ENCODE measurements at regions not wholly inside any gene's neighbourhood (a gene's known extent, or its start where the extent isn't known, plus 50 kb on each side); places are given as distances from the start of the nearest gene placed in this dataset.
"Not testable (repeated sequence)": the region's sequence is repeated elsewhere in the genome, so short reads cannot be mapped to it uniquely, and the experiment has no call there.

DNA sequence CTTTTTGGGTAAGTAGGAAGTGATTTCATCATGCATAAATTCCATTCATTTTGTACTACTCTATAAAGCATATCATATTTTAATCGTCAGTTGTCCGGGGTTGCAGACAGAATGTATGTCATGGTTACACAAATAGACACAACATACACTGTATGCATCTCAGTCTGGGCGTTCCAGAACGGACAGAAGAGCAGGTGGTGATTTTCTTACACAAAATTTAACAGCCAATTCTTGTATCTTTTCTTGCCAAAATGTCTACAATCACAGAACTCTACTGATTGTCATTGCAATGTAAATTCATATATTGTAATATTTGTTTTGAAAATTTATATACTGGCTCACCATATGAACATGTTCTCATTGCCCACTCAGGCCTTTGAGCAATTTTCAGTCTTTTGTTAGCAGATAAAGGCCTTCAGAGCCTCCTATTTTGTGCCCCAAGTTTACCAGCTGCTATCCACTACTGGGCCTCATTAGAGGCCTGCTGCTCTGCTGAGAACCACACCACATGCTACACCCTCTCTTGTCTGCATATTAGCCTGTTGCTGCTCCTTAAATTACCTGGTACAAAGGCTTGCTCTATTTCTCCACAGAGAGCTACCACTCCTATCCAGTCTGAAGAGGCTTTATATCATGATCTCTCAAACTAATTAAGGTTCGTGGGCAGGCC lies 61.5 kb downstream of the PRDM13 start:
- DNase-seq (ENCODE audit: insufficient read length, low spot score) (no peak), FAIRE-seq (no peak)

DNA sequence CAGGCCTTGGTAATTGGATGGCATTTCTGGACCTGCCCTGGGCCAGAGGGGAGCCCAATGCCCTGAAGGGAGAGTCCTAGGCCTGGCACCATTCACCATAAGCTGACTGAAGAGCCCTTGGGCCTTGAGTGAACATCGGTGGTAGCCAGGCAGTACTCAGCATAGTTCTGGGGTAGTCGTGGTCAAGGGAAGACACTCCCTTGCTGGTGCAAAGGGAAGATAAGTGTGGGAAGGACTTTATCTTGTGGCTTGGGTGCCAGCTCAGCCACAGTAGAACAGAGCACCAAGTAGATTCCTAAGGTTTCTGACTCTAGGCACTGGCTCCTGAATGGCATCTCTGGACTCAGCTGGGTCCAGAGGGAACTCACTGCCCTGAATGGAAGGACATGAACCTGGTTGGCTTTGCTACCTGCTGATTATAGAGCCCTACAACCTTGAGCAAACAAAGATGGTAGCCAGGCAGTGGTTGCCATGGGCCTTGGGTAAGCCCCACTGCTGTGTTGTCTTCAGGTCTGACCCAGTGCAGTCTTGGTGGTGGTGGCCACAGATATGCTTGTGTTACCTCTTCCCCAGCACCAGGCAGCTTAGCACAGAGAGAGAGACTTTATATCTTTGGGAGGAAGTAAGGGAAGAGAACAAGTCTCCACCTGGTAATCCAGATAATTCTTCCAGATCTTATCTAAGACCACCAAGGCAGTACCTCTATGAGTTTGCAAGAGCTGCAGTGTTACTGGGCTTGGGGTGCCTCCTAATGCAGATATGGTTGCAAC lies 83.5 kb downstream of the PRDM13 start:
- FAIRE-seq, result no peak
- no peak for DNase-seq (ENCODE audit: insufficient read length, low spot score)
- TF ChIP-seq, protein P1, sequence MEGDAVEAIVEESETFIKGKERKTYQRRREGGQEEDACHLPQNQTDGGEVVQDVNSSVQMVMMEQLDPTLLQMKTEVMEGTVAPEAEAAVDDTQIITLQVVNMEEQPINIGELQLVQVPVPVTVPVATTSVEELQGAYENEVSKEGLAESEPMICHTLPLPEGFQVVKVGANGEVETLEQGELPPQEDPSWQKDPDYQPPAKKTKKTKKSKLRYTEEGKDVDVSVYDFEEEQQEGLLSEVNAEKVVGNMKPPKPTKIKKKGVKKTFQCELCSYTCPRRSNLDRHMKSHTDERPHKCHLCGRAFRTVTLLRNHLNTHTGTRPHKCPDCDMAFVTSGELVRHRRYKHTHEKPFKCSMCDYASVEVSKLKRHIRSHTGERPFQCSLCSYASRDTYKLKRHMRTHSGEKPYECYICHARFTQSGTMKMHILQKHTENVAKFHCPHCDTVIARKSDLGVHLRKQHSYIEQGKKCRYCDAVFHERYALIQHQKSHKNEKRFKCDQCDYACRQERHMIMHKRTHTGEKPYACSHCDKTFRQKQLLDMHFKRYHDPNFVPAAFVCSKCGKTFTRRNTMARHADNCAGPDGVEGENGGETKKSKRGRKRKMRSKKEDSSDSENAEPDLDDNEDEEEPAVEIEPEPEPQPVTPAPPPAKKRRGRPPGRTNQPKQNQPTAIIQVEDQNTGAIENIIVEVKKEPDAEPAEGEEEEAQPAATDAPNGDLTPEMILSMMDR (IDR thresholded peaks at IDR 0.05; ENCODE audit: insufficient read depth, missing control alignments), result no peak

More for the DNA sequence above, 61.5 kb downstream of the PRDM13 start:
- TF ChIP-seq, protein P1 (IDR thresholded peaks at IDR 0.05; ENCODE audit: insufficient read depth, missing control alignments), result no peak

DNA sequence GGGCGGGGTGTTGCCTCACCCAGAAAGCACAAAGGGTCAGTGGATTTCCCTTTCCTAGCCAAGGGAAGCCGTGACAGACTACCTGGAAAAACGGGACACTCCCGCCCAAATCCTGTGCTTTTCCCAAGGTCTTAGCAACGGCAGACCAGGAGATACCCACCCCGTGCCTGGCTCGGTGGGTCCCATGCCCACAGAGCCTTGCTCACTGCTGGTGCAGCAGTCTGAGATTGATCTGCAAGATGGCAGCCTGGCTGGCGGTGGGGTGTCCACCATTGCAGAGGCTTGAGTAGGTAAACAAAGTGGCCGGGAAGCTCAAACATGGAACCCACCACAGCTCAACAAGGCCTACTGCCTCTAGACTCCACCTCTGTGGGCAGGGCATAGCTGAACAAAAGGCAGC lies 95.7 kb downstream of the PRDM13 start:
- FAIRE-seq; DNase-seq (ENCODE audit: insufficient read length, low spot score): not testable (repeated sequence)

DNA sequence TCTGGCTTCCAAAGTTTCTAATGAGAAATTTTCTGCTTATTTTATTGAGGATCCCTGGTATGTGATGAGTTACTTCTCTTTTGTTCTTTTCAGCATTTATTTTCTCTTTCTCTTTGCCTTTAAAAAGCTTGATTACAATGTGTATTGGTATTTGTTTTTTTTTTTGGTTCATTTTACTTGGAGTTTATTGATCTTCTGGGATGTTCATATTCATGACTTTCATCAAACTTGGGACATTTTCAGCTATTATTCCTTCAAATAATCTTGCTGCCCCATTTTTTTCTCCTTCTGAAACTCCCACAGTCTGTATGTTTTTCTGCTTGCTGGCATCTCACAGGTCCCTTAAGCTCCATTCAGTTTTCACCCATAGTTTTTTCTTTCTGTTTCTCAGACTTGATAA lies 102.4 kb downstream of the PRDM13 start:
- DNase-seq (ENCODE audit: insufficient read length, low spot score), result no peak
- FAIRE-seq, result no peak
- TF ChIP-seq, protein P1 (IDR thresholded peaks at IDR 0.05; ENCODE audit: insufficient read depth, missing control alignments), result no peak

DNA sequence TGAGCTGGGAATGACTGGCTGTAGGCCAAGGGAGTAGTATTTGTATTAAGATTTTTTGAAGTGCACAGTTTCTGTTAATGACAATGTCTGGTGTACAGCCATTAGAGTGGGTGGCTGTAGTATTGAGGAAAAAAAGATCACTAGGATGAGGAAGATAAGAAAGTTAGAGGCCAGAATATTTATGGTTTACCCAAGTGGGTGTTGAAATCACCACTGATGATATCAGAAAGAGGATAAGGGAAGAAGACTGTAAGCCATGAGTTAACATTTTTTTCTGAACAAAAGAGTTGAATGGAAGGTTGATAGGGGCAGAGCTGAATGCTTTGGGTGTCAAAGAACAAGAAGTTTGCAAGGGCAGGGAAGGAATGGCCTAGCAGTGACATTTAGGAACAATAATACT lies 104.7 kb downstream of the PRDM13 start:
- no peak for FAIRE-seq
- no peak for DNase-seq (ENCODE audit: insufficient read length, low spot score)
- TF ChIP-seq, protein P1 (IDR thresholded peaks at IDR 0.05; ENCODE audit: insufficient read depth, missing control alignments), result no peak

DNA sequence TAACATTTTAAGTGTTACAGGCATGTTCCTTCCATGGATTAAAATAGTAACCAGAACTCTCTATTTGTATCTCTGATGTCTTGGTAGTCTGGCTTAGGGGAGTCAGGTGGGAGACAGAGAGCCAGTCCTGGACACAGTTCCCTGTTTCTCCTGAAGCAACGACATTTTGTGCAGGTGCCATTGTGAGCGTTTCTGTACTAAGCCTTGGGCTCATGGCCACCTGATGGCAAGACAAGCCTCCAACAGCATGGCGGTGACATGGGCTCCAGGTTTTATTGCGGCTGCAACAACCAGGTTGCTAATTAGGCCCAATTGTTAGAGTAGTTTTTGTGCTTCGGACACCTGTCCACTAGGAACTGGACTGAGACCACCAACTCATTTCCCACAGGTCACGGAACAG lies 105.3 kb downstream of the PRDM13 start:
- DNase-seq (ENCODE audit: insufficient read length, low spot score) (no peak), FAIRE-seq (no peak)
- TF ChIP-seq, protein P1 (IDR thresholded peaks at IDR 0.05; ENCODE audit: insufficient read depth, missing control alignments), result no peak

DNA sequence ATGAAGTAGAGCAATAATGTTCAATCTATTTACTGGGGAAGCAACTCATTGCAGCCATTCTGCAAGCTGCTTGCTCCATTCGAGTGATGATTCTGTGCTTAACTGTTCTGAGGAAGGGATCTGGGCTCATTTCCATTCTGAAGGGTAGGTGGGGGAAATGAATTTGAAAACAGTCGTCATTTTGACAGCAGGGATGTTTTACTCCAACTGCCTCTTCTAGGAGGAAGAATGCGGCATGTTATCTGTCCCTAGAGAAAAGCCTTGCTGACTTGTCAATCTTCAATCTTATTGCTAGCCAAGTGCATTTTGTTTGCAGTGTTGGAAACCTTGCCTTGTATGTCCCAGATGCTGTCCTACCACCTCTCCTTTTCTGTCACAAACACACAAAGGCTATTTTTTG lies 105.9 kb downstream of the PRDM13 start:
- no peak for DNase-seq (ENCODE audit: insufficient read length, low spot score)
- TF ChIP-seq, protein P1 (IDR thresholded peaks at IDR 0.05; ENCODE audit: insufficient read depth, missing control alignments), result no peak
- FAIRE-seq, result no peak

DNA sequence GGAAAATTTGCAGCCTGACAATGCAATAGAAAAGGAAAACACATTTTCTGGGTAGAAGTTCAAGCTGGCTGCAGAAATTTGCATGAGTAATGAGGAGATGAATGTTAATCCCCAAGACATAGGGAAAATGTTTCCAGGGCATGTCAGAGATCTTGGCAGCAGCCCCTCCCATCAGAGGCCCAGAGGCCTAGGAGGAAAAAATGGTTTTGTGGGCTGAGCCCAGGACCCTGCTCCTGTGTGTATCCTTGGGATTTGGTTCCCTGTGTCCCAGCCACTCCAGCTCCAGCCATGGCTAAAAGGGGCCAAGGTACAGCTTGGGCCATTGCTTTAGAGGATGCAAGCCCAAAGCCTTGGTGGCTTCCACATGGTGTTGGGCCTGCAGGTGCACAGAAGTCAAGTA lies 115.4 kb downstream of the PRDM13 start:
- FAIRE-seq; DNase-seq (ENCODE audit: insufficient read length, low spot score): not testable (repeated sequence)

DNA sequence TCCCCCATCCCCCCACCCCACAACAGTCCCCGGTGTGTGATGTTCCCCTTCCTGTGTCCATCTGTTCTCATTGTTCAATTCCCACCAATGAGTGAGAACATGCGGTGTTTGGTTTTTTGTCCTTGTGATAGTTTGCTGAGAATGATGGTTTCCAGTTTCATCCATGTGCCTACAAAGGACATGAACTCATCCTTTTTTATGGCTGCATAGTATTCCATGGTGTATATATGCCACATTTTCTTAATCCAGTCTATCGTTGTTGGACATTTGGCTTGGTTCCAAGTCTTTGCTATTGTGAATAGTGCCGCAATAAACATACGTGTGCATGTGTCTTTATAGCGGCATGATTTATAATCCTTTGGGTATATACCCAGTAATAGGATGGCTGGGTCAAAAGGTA lies 123.6 kb downstream of the PRDM13 start:
- DNase-seq (ENCODE audit: insufficient read length, low spot score); FAIRE-seq: not testable (repeated sequence)
